ENCODE measurements at regions not wholly inside any gene's neighbourhood (a gene's known extent, or its start where the extent isn't known, plus 50 kb on each side); places are given as distances from the start of the nearest gene placed in this dataset.

DNA sequence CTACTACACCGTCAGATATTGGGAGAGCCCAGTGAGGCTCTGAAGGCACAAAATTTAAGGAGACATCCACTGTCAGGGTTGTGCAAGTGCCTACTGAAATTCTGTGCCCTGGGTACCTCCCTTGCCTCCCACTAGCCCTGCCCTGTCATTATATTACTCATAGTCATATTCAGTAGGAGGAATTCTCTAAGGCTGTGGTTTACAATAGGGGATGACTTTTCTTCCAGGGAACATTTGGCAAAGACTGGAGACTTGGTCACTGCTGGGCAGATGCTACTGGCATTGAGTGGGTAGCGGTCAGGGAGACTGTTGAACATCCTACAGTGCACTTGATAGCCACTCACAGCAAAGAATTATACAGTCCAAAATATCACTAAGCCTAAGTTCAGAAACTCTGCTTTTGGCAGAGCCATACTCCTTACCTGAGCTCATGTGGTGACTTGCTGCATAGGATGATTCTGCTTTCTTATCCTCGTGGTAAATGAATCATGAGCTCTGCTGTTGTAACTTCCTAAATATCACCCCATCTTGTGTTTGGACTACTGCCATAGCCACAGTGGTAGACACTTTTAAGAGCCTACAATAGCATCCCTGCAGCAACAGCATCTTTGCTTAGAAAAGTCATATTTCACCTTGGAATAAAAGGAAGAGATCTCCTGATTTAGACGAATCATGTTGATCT lies 563.4 kb upstream of the PLXNA2 start:
- no peak overlapping the region for H3K4me3 ChIP-seq (ENCODE audit: low read length)
- no peak for TF ChIP-seq ZNF274 (IDR thresholded peaks at IDR 0.05; ENCODE audit: low read depth, low read length)

DNA sequence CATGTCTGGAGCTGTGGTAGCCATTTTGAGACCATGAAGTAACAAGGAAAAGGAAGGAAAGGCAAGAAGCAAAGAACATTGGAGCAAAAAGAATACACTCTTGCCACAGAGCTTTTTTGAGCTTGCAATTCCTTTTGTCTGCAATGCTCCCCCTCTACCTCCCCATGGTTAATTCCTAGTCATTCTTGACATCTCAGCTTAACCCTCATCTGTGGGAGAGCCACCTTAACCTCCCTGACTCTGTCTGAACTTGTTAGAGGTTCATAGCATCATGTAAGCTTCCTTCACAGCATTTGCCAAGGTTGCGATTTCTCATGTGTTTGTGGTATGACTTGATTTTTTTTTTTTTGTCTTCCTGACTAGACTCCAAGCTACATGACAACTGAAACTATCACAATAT lies 564.1 kb upstream of the PLXNA2 start:
- TF ChIP-seq ZNF274 (IDR thresholded peaks at IDR 0.05; ENCODE audit: low read depth, low read length), result no peak
- H3K4me3 ChIP-seq (ENCODE audit: low read length), result no peak overlapping the region

DNA sequence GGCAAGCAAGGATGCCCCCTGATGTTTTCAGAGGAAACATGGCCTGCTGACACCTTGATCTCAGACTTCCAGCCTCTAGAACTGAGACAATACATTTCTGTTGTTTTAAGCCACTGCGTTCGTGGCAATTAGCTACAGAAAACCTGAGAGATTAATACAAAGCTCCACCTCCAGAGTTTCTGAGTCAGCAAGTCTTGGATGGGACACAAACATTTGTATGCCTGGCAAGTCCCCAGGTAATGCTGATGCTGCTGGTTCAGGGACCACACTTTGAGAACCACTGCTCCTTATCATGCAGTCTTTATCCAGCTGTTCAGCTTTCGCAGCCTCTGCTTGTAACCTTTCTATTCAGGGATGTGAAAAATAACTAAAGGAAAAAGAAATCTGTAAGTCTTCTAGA lies 565.7 kb upstream of the PLXNA2 start:
- H3K4me3 ChIP-seq (ENCODE audit: low read length), result no peak overlapping the region
- TF ChIP-seq ZNF274 (IDR thresholded peaks at IDR 0.05; ENCODE audit: low read depth, low read length), result no peak

DNA sequence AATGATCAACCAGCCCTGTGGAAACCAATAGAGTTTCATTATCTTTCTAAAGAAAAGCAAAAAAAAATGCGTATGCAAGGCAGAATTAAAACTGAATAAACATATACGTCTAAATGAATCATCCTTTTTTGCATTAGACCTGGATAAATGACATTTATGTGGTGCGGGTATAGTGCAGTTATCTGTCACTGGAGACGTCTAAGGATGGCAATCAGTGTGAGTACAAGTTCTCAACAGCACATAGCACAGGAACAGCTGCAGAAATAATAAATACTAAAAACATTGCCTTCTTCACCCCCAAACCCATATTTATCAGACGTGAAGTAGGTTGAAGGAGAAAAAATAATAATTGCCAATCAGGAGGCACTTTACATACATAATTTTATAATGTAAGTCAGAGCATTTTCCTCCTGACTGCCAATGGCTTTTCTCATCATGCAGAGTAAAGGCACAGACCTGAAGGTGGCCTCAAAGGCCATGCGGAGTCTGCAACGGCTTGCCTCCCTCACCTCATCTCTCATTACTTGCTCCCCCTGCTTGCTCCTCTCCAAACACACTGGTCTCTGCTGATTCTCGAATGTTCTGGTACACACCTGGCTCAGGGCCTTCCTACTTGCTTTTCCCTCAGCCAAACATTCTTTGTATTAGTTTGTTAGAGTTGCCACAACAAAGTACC lies 574.7 kb upstream of the PLXNA2 start:
- TF ChIP-seq ZNF274 (IDR thresholded peaks at IDR 0.05; ENCODE audit: low read depth, low read length), result no peak
- H3K4me3 ChIP-seq (ENCODE audit: low read length), result no peak overlapping the region

DNA sequence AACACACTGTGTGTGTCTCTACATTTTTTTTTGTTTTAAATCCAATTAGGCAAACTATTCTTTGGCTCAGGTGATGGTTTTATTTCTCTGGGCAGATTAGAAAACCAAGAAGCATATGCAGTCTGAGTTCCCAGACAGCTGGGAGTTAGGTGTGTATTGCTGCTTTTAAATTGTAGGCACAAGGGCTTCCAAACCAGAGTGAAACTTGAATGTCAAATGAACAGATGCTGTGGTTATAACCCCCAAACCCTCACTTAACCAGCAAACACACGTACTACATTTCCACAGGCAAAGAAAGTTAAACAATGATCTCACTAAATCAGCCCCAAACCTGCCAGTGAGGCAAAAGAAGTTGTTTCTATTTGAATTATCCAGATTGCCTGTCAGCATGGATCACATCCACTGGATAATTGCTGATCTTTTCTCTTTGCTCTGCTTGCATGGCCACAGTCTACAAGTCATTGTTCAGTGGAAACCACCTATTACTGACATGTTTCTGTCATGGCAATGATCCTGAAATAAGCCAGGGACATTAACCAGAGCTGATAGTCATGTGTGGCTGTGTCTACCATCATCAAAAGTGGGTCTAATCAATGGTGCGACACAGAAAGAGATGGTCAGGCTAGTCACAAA lies 576.5 kb upstream of the PLXNA2 start:
- H3K4me3 ChIP-seq (ENCODE audit: low read length), result no peak overlapping the region
- TF ChIP-seq ZNF274 (IDR thresholded peaks at IDR 0.05; ENCODE audit: low read depth, low read length), result no peak

DNA sequence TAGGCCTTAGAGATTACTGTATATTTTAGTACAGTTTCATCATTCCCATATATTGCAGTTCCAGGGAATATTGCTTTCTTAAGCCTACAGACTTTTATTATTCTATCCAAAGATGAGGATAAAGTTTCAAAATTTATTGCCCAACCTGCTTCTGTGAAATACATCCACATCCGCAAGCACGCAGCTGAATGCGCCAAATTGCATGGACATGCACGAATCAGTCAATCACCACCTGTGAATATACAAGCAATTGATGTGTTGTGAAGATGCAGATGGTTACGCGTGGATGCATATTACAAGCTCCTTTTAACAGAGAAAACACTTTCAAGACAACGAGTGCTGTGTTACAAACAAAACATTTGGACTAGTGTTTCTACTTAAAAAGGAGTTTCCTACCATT lies 577.8 kb upstream of the PLXNA2 start:
- TF ChIP-seq ZNF274 (IDR thresholded peaks at IDR 0.05; ENCODE audit: low read depth, low read length), result no peak
- no peak overlapping the region for H3K4me3 ChIP-seq (ENCODE audit: low read length)

DNA sequence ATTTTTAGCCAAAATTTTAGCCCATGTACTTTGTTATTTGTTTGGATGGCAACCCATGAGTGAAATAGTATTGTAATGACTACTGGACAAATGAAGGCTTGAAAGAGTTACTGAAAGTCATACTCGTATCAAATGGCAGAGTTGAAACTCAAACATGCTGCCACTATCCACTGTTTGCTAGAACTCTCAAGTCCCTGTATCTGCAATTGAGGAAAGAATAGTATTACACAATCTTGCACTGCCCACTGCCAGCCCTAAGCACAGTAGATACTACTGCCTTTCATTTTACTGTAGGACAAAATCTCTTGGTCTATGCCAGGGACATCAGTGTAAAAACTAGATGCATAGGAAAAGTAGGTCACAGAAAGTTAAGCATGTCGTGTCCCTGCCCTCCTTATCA lies 581.1 kb upstream of the PLXNA2 start:
- no peak for TF ChIP-seq ZNF274 (IDR thresholded peaks at IDR 0.05; ENCODE audit: low read depth, low read length)
- no peak overlapping the region for H3K4me3 ChIP-seq (ENCODE audit: low read length)

DNA sequence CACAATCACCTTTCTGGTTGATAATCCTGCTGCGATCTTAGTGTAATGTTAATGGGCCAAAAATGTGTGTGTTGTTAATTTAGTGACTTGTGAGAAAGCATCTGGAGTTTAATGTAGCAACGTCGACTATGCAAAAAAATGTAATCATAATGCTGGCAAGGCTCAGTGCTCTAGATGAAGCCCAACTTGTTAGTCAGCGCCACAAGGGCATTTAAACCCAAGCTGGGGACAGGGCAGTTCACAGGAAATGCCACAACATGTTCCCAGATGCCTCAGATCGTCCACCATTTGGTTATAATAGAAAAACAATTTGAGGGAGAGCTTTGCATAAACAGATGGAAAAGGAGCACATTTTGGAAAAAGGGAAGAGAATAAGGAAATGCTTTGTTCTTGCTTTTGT lies 585.4 kb upstream of the PLXNA2 start:
- H3K4me3 ChIP-seq (ENCODE audit: low read length), result no peak overlapping the region
- no peak for TF ChIP-seq ZNF274 (IDR thresholded peaks at IDR 0.05; ENCODE audit: low read depth, low read length)

DNA sequence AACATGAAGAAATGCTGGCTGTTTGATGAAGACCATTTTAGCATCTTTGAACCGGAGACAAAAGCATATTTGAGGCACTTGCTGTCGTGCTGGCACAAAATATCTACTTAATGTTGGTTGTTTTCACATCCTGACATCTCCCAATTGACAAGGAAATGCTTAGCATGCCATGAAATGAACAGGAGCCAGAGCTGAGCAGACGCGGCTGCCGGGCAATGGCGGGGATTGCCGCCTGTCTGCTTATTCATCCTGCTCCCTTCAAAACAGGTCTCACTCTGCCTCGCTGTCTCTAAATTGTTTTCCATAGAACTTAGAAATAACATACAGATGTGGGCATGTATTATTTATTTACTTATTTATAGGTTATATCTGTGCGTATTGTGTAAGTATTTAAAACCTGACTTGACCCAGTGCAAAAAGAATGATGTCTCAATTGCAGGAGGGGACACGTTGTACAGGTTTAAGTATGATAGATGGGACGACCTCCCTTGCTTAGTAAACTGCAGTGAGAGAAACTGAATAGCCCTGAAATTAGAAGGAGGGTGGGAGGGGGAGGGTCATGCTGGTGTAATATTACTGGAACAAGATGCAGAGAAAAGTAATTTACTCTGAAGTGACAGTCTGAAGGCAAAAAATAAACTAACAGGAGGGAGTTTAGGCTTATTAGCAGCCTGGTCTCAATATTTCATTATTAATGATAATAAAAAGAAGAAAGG lies 590.4 kb upstream of the PLXNA2 start:
- no peak for TF ChIP-seq ZNF274 (IDR thresholded peaks at IDR 0.05; ENCODE audit: low read depth, low read length)
- H3K4me3 ChIP-seq (ENCODE audit: low read length), result no peak overlapping the region

DNA sequence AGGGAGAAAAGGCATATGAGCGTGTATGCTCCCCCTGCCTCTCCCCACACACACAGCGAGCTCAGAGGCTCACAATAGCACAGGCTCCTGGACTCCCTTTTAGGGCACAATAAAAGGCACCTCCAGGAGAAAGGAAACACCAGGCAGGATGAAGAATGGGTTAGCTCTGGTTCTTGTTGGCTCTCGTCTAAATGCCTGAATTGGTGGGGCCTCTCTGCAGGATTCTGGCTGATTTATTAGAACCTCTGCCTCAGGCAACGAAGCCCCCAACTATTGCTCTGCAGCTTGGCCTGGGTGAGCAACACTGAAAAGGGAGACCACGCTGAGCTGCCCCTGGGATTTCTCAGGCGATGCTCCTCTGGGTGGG lies 590.9 kb upstream of the PLXNA2 start:
- TF ChIP-seq ZNF274 (IDR thresholded peaks at IDR 0.05; ENCODE audit: low read depth, low read length), result no peak
- no peak overlapping the region for H3K4me3 ChIP-seq (ENCODE audit: low read length)

DNA sequence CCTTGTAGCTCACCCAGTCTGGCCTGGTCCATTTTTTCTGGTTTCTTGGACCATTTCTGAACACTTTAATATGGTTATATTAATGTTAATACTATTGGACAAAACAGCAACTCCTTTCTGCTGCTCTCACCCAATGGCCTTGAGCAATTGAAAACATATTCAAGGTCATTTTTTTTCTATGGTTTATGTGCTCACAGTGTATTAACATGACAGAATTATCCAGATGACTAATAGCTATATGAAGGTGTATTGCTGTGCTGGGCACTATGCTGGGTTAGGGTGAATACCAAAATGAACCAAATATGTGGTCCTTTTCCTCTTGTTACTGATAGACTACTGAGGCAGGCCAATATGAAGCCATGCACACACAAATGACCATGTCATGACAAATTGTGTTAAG lies 591.6 kb upstream of the PLXNA2 start:
- no peak for TF ChIP-seq ZNF274 (IDR thresholded peaks at IDR 0.05; ENCODE audit: low read depth, low read length)
- H3K4me3 ChIP-seq (ENCODE audit: low read length), result no peak overlapping the region

DNA sequence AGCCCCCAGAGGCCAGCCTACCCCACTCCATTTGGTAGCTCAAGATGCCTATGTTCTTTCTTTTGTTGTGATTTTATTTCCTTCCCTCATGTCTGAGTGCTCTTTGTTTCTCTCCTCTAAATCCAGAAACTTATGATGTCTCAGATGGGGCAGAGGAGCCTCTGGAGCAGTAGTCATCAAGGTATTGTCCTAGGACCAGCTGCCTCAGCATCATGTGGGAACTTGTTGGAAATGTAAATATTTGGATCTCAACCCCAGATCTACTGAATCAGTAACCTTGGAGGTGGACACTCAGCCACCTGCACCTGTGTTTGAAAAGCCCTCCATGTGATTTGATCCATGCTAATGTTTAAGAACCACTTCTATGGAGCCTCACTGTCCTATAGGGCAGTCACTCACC lies 593.1 kb upstream of the PLXNA2 start:
- no peak overlapping the region for H3K4me3 ChIP-seq (ENCODE audit: low read length)
- no peak for TF ChIP-seq ZNF274 (IDR thresholded peaks at IDR 0.05; ENCODE audit: low read depth, low read length)

DNA sequence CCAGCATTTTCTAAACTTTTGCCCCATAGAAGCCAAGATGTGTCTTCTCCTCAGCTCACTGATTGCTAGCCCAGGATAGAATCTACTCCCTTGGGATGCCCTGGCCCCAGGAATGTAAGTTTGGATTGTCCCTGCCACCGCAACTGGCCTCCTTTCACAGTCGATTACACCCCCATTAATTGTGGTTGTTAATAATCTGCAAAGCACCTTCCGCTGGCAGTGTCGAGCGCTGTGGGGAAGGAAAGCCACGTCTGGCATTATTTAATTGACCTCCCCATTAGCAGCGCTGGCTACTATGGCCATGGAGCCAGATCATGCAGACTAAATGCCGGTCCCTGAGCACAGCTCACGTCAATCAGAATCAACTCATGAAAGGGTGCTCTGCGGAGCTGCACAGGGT lies 597.3 kb upstream of the PLXNA2 start:
- no peak for TF ChIP-seq ZNF274 (IDR thresholded peaks at IDR 0.05; ENCODE audit: low read depth, low read length)
- H3K4me3 ChIP-seq (ENCODE audit: low read length), result no peak overlapping the region

DNA sequence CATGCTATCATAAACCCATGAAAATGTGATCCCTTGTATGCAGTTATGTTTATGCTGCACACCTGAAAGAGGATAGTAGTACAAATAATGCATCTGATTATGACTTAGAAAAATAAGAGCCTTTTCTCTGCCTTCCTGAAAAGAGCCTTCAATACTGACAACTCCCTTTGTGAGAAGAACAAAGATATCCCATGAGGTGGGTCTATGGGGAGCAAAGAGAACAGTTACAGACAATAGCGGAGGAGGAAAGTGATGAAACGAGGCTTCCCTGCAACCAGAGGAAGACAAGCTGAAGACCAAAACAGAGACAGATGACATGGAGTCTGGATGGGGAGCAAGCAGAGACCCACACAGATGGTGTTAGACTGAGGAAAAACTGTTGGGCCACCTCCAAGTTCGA lies 598.3 kb upstream of the PLXNA2 start:
- no peak overlapping the region for H3K4me3 ChIP-seq (ENCODE audit: low read length)
- no peak for TF ChIP-seq ZNF274 (IDR thresholded peaks at IDR 0.05; ENCODE audit: low read depth, low read length)

DNA sequence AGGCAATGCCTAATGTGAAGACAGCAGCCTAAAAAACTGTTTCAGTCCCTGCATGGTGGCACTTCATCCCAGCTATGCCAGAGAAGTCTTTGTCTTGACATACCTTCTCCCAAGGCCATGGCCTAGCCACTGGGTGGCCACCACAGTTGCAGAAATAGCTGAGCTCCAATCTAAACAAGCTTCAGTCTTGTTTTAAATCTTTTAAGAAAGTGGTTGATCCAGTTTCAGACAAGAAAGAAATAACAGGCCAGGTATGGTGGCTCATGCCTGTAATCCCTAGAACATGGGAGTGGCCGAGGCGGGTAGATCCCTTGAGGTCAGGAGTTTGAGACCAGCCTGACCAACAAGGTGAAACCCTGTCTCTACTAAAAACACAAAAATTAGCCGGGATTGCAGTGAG lies 600.0 kb upstream of the PLXNA2 start:
- no peak overlapping the region for H3K4me3 ChIP-seq (ENCODE audit: low read length)
- TF ChIP-seq ZNF274 (IDR thresholded peaks at IDR 0.05; ENCODE audit: low read depth, low read length), result no peak
